HFF-Myc (cell line): ENCODE measurements at regions not wholly inside any gene's neighbourhood (a gene's known extent, or its start where the extent isn't known, plus 50 kb on each side); places are given as distances from the start of the nearest gene placed in this dataset.
A peak's percentile ranks its signal among the peaks of the same experiment; 100 is the strongest.

Experiments used
- DNase-seq: peaks from one replicate; pipeline ENCODE4 v3.0.0-alpha.2; 2011; ENCODE audit warnings: low read depth; ENCODE audit errors: extremely low read depth
- H3K4me3 ChIP-seq: replicated peaks from 2 replicates; pipeline ENCODE4 v1.5.1; 2011; ENCODE audit warnings: low read depth, mild to moderate bottlenecking, control low read depth, low read length
- CTCF ChIP-seq: IDR thresholded peaks from 2 replicates; pipeline ENCODE4 v1.5.1; 2012; ENCODE audit warnings: mild to moderate bottlenecking, low read depth, low read length, control low read depth; ENCODE audit errors: missing control alignments

GRCh38 chr9:15086778-15087324, 176.6 kb upstream of the FREM1 start:
- TF ChIP-seq CTCF: no peak
- peak; percentile 93 for DNase-seq
- no peak overlapping the region for H3K4me3 ChIP-seq

GRCh38 chr9:15086156-15086763, 176.0 kb upstream of the FREM1 start:
- no peak overlapping the region for H3K4me3 ChIP-seq
- no peak for TF ChIP-seq CTCF
- no peak for DNase-seq

GRCh38 chr9:15081021-15081753, 171.0 kb upstream of the FREM1 start:
- TF ChIP-seq CTCF: no peak
- DNase-seq: no peak
- no peak overlapping the region for H3K4me3 ChIP-seq

GRCh38 chr9:15080401-15080800, 170.2 kb upstream of the FREM1 start:
- no peak for TF ChIP-seq CTCF

GRCh38 chr9:15079989-15080388, 169.8 kb upstream of the FREM1 start:
- no peak overlapping the region for H3K4me3 ChIP-seq
- no peak for TF ChIP-seq CTCF
- DNase-seq: no peak

More at GRCh38 chr9:15080401-15080800, 170.2 kb upstream of the FREM1 start:
- H3K4me3 ChIP-seq: no peak overlapping the region
- no peak for DNase-seq

- DNase-seq: no peak
- no peak for TF ChIP-seq CTCF
- no peak overlapping the region for H3K4me3 ChIP-seq
These were observed 167.9 kb upstream of the FREM1 start for GRCh38 chr9:15077946-15078729.
